Lung microvascular endothelial cell (primary cell): ENCODE measurements at regions not wholly inside any gene's neighbourhood (a gene's known extent, or its start where the extent isn't known, plus 50 kb on each side); places are given as distances from the start of the nearest gene placed in this dataset.

Experiments used
- DNase-seq, 2 donors: peaks; one replicate each; pipeline versions ENCODE4 v3.0.0 to v3.0.0-alpha.2; 2010; ENCODE audit warnings: low read depth in 2 of 2

- DNase-seq: no peak
Observed at GRCh38 chr3:25349828-25350724, 78.0 kb upstream of the RARB start.

GRCh38 chr3:25350725-25351114, 77.3 kb upstream of the RARB start:
- DNase-seq: no peak

GRCh38 chr3:25354071-25354470, 74.0 kb upstream of the RARB start:
- DNase-seq: no peak

- DNase-seq: no peak
Observed at GRCh38 chr3:25355034-25355885, 72.8 kb upstream of the RARB start.

GRCh38 chr3:25355998-25356397, 72.1 kb upstream of the RARB start:
- no peak for DNase-seq

- no peak for DNase-seq
Observed at GRCh38 chr3:25362118-25362517, 65.9 kb upstream of the RARB start.

- no peak for DNase-seq
Observed at GRCh38 chr3:25365636-25366035, 62.4 kb upstream of the RARB start.

- no peak for DNase-seq
Observed at GRCh38 chr3:25367025-25367424, 61.0 kb upstream of the RARB start.

- DNase-seq: no peak
Observed at GRCh38 chr3:25372167-25372566, 55.9 kb upstream of the RARB start.

- no peak for DNase-seq
Observed at GRCh38 chr3:25376340-25376739, 51.7 kb upstream of the RARB start.

GRCh38 chr3:25377042-25377441, 51.0 kb upstream of the RARB start:
- DNase-seq: no peak
